ENCODE measurements at regions not wholly inside any gene's neighbourhood (a gene's known extent, or its start where the extent isn't known, plus 50 kb on each side); places are given as distances from the start of the nearest gene placed in this dataset.

DNA sequence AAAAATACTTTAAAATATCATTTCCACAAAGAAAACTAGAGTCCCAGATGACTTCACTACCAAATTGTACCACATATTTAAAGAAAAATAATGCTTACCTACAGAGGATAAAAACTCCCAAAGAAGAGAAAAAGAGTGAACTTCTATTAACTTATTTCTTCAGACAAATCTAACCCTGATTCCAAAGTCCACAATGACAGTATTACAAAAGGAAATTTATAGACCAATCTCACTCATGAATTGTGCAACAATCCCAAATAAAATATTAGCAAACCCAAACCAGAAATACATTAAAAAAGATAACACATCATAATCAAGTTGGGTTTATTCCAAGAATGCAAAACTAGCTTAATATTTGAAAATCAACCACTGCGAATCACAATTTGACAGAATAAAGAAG lies 161.4 kb upstream of the GALNT2 start:
- TF ChIP-seq, protein P1, sequence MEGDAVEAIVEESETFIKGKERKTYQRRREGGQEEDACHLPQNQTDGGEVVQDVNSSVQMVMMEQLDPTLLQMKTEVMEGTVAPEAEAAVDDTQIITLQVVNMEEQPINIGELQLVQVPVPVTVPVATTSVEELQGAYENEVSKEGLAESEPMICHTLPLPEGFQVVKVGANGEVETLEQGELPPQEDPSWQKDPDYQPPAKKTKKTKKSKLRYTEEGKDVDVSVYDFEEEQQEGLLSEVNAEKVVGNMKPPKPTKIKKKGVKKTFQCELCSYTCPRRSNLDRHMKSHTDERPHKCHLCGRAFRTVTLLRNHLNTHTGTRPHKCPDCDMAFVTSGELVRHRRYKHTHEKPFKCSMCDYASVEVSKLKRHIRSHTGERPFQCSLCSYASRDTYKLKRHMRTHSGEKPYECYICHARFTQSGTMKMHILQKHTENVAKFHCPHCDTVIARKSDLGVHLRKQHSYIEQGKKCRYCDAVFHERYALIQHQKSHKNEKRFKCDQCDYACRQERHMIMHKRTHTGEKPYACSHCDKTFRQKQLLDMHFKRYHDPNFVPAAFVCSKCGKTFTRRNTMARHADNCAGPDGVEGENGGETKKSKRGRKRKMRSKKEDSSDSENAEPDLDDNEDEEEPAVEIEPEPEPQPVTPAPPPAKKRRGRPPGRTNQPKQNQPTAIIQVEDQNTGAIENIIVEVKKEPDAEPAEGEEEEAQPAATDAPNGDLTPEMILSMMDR (optimal IDR thresholded peaks at IDR 0.05 in 1 of 3, IDR thresholded peaks at IDR 0.05 in 1 of 3, conservative IDR thresholded peaks at IDR 0.05 in 1 of 3; ENCODE audit: extremely low read depth in 1 of 3, insufficient read depth in 2 of 3, low read length in 3 of 3): no peak
- TF ChIP-seq EZH2 (IDR thresholded peaks at IDR 0.05; ENCODE audit: low read length): no peak

All from keratinocyte (primary cell).